ENCODE measurements at regions not wholly inside any gene's neighbourhood (a gene's known extent, or its start where the extent isn't known, plus 50 kb on each side); places are given as distances from the start of the nearest gene placed in this dataset.

DNA sequence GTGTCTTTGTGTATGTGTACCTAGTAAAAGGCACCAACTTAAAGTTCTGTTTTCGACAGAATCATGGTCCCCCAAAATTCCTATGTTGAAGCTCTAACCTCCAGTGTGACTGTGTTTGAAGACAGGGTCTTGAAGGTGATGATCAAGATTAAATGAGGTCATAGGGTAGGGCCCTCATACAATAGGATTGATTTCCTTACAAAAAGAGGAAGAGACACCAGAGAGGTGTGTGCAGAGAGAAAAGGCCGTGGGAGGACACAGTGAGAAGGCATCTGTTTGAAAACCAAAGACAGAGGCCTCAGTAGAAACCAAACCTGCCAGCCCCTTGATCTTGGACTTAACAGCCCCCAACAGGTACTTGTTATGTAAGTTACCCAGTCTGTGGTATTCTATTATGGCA lies 52.0 kb upstream of the CORO2B start:
- peak; percentile 76 for DNase-seq

GRCh38 chr15:68528626-68529290 lies 50.0 kb upstream of the CORO2B start:
- DNase-seq, result peak; percentile 67
